Right lobe of liver (tissue), 4 donors: ENCODE measurements at regions not wholly inside any gene's neighbourhood (a gene's known extent, or its start where the extent isn't known, plus 50 kb on each side); places are given as distances from the start of the nearest gene placed in this dataset.

Experiments
- POLR2A ChIP-seq: fragments of 450-650 bp; IDR thresholded peaks from one replicate; pipeline ENCODE4 v1.6.1; 2017; ENCODE audit warnings: antibody characterized with exemption, mild to moderate bottlenecking
- TF ChIP-seq, protein P1 (sequence below), 4 donors: fragments of 200-600 bp in 3 of 4; fragments of 450-650 bp in 1 of 4; IDR thresholded peaks; one replicate each; pipeline versions ENCODE4 v1.5.1 to v1.8.0; 2016 to 2022; ENCODE audit warnings: antibody characterized with exemption in 4 of 4, mild to moderate bottlenecking in 2 of 4
- donor health status: DM: no; HTN: no; CAD: no.
- donor health status: DM: no; HTN: no; CAD: no.
- donor health status: DM: no; HTN: yes; CAD: no.

DNA sequence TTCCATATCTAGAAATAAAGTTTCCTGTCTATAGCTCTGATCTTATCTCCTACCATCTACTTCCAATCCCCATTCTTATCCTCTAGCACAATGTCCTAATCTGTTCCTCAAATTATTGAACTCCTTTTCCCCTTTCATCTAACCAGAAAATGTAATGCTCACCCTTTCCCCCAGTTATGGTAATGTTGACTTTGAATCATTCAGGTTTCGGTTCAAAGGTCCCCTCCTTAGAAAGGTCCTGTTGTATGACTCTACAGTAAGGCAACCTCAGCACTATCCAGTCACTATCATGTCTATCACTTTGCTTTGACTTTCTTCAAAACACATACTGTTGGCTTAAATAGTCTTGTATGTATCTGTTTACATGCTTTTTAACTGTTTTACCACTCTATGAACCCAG is 264.2 kb upstream of the PCDH15 start:
- TF ChIP-seq POLR2A = no peak
- TF ChIP-seq, protein P1, sequence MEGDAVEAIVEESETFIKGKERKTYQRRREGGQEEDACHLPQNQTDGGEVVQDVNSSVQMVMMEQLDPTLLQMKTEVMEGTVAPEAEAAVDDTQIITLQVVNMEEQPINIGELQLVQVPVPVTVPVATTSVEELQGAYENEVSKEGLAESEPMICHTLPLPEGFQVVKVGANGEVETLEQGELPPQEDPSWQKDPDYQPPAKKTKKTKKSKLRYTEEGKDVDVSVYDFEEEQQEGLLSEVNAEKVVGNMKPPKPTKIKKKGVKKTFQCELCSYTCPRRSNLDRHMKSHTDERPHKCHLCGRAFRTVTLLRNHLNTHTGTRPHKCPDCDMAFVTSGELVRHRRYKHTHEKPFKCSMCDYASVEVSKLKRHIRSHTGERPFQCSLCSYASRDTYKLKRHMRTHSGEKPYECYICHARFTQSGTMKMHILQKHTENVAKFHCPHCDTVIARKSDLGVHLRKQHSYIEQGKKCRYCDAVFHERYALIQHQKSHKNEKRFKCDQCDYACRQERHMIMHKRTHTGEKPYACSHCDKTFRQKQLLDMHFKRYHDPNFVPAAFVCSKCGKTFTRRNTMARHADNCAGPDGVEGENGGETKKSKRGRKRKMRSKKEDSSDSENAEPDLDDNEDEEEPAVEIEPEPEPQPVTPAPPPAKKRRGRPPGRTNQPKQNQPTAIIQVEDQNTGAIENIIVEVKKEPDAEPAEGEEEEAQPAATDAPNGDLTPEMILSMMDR (IDR thresholded peaks at IDR 0.05) = no peak
